Cardiac septum (tissue), 1 donor: ENCODE measurements at regions not wholly inside any gene's neighbourhood (a gene's known extent, or its start where the extent isn't known, plus 50 kb on each side); places are given as distances from the start of the nearest gene placed in this dataset.
"Not testable (repeated sequence)": the region's sequence is repeated elsewhere in the genome, so short reads cannot be mapped to it uniquely, and the experiment has no call there.

ENCODE experiments used
- DNase-seq: peaks from one replicate; pipeline ENCODE4 v3.0.0-alpha.2; 2020; ENCODE audit warnings: low spot score
- intact Hi-C: fragments of 100-400 bp; cut with DNase I; formaldehyde crosslinking; loops from one replicate; pipeline ENCODE4 v1.14.0; 2022
- donor health status: DM: no; HTN: no; CAD: no.

GRCh38 chr2:207233141-207233540, 67.4 kb upstream of the KLF7 start:
- intact Hi-C loops, DNase-seq: not testable (repeated sequence)

GRCh38 chr2:207233731-207234130, 68.0 kb upstream of the KLF7 start:
- no peak for DNase-seq
- intact Hi-C loops: no loop called here

- DNase-seq: no peak
- intact Hi-C loops: loop anchor here (5.0 kb wide), 1 partner anchor 97 kb away; no protein-coding TSS in a partner anchor
Measured at GRCh38 chr2:207235621-207236020, 69.9 kb upstream of the KLF7 start.

GRCh38 chr2:207236156-207236935, 70.6 kb upstream of the KLF7 start:
- intact Hi-C loops: loop anchor here (5.0 kb wide), 1 partner anchor 96 kb away; no protein-coding TSS in a partner anchor
- no peak for DNase-seq

- peak; percentile 80 for DNase-seq
- intact Hi-C loops: loop anchor here (5.0 kb wide), 1 partner anchor 93 kb away; no protein-coding TSS in a partner anchor
Measured at GRCh38 chr2:207238831-207239701, 73.3 kb upstream of the KLF7 start.

- intact Hi-C loops: loop anchor here (5.0 kb wide), 1 partner anchor 92 kb away; no protein-coding TSS in a partner anchor
- no peak for DNase-seq
Measured at GRCh38 chr2:207239754-207240494, 74.2 kb upstream of the KLF7 start.

GRCh38 chr2:207240649-207241048, 74.9 kb upstream of the KLF7 start:
- DNase-seq: no peak
- intact Hi-C loops: no loop called here

- DNase-seq: no peak
- intact Hi-C loops: no loop called here
Measured at GRCh38 chr2:207241198-207241597, 75.5 kb upstream of the KLF7 start.

GRCh38 chr2:207243601-207244000, 77.9 kb upstream of the KLF7 start:
- no peak for DNase-seq
- intact Hi-C loops: no loop called here

- intact Hi-C loops: no loop called here
- no peak for DNase-seq
Measured at GRCh38 chr2:207244971-207245925, 79.5 kb upstream of the KLF7 start.

GRCh38 chr2:207248702-207249377, 83.1 kb upstream of the KLF7 start:
- intact Hi-C loops: no loop called here
- DNase-seq: no peak

- DNase-seq: no peak
- intact Hi-C loops: no loop called here
Measured at GRCh38 chr2:207251022-207251421, 85.3 kb upstream of the KLF7 start.

GRCh38 chr2:207251573-207252192, 85.9 kb upstream of the KLF7 start:
- intact Hi-C loops: no loop called here

GRCh38 chr2:207252416-207252815, 86.7 kb upstream of the KLF7 start:
- intact Hi-C loops: no loop called here
- no peak for DNase-seq

More at GRCh38 chr2:207251573-207252192, 85.9 kb upstream of the KLF7 start:
- DNase-seq: no peak

- no peak for DNase-seq
- intact Hi-C loops: no loop called here
Measured at GRCh38 chr2:207252979-207253645, 87.4 kb upstream of the KLF7 start.

- DNase-seq: no peak
- intact Hi-C loops: no loop called here
Measured at GRCh38 chr2:207253666-207254345, 88.1 kb upstream of the KLF7 start.
